GM12892 (cell line): ENCODE measurements at regions not wholly inside any gene's neighbourhood (a gene's known extent, or its start where the extent isn't known, plus 50 kb on each side); places are given as distances from the start of the nearest gene placed in this dataset.

Experiments
- DNase-seq: peaks from one replicate; pipeline ENCODE4 v3.0.0; 2011; ENCODE audit not compliant: insufficient read length
- FAIRE-seq: peaks from 2 replicates; lab custom pipeline; 2011; peaks lifted over from hg19 to GRCh38; lab: Jason Lieb, UNC
- POLR2A ChIP-seq: IDR thresholded peaks from 2 replicates; pipeline ENCODE4 v1.6.1; 2011; ENCODE audit warnings: low read depth, low read length, control low read depth
- POLR2AphosphoS5 ChIP-seq: IDR thresholded peaks from 2 replicates; pipeline ENCODE4 v1.6.1; 2011; ENCODE audit warnings: low read depth, low read length, control low read depth
- TAF1 ChIP-seq: IDR thresholded peaks from 2 replicates; pipeline ENCODE4 v1.6.1; 2011; ENCODE audit warnings: low read depth, mild to moderate bottlenecking, control low read depth, low read length, borderline replicate concordance

- no peak for FAIRE-seq
- DNase-seq: no peak
- TF ChIP-seq POLR2A (no peak), TAF1 (no peak), POLR2AphosphoS5 (no peak)
These were observed 592.1 kb upstream of the GBE1 start for GRCh38 chr3:82353306-82354171.

DNA sequence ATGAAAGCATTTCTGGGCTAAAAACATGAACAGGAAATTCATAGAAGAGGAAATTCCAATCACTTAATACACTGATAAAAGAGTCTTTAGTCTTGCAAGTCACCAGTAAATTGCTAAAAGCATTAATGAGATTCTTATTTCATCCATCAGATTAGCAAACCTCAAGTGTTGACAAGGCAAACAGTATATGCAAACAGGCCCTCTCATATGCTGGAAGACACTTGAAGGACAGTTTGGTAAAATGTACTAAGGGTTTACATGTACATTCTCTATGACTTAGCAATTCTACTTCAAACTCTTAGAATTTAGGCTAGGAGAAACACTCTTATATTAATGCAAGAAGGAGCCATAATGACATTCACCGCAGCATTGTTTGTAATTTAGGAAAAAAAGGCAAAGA, 586.1 kb upstream of the GBE1 start:
- DNase-seq (no peak), FAIRE-seq (no peak)
- no peak for TF ChIP-seq TAF1
- no peak for TF ChIP-seq POLR2A
- TF ChIP-seq POLR2AphosphoS5: no peak

- DNase-seq (no peak), FAIRE-seq (no peak)
- no peak for TF ChIP-seq POLR2A
- no peak for TF ChIP-seq POLR2AphosphoS5
- no peak for TF ChIP-seq TAF1
These were observed 581.1 kb upstream of the GBE1 start for GRCh38 chr3:82342521-82342920.

- DNase-seq: no peak
- TF ChIP-seq POLR2AphosphoS5 (no peak), TAF1 (no peak), POLR2A (no peak)
- FAIRE-seq: no peak
These were observed 567.9 kb upstream of the GBE1 start for GRCh38 chr3:82329300-82329699.

DNA sequence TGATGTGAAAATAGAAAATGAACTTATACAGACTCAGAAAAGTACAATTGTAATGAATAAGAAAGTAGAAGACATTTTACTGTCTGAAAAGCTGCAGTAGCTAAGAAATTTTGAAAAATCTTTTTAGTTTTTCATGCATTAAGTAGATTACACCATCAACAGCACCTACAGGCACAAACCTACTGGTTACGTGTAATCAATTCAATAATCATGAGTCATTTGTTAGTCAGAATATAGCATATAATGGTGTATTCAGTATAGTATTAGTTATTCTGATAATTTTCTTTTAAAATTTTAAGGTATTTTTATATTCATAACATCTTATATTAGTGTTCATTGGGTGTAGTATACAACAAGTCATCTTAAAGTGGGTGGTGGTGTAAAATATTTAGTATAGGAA, 550.5 kb upstream of the GBE1 start:
- TF ChIP-seq TAF1 (no peak), POLR2A (no peak), POLR2AphosphoS5 (no peak)
- FAIRE-seq (no peak), DNase-seq (no peak)

GRCh38 chr3:82308755-82309154, 547.3 kb upstream of the GBE1 start:
- FAIRE-seq: no peak
- DNase-seq: no peak
- no peak for TF ChIP-seq POLR2AphosphoS5
- no peak for TF ChIP-seq TAF1
- TF ChIP-seq POLR2A: no peak

DNA sequence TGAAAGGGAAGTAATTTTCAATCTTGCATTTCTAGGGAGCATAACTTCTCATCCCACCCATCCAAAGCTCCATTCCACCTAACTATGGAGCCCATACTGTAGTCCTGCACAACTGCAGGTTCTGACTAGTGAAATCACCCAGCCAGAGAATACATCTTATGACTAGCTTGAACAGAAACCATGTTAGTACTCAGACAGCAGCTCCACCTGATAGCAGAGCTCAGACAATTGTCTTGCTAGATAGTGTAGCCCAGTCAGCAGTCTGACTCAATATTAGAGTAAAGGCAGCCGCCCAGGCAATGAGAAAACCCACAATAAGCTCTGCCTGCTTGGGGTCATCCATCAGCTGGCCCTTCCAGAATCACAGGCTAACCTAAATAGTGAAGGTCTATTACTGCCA, 544.7 kb upstream of the GBE1 start:
- TF ChIP-seq POLR2AphosphoS5: no peak
- TF ChIP-seq POLR2A: no peak
- no peak for TF ChIP-seq TAF1
- DNase-seq (no peak), FAIRE-seq (no peak)

DNA sequence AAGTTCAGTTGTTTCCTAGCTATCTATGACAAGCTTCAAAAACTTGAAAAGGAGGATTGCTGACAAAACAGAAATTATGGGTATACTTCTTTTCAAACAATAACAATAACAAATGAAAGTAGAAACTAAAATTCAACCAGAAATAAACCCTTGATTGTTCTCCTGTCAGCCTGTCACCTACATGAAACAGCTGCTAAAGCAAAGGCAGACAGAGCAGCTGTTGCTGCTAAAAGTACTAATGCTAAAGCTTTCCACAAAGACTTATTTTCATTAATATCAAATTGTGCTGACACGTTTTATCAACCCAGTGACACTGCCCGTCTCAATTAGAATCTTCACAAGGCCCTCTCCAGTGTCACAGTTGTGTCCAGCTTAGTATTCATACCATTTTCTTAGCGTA, 533.2 kb upstream of the GBE1 start:
- FAIRE-seq (no peak), DNase-seq (no peak)
- TF ChIP-seq TAF1 (no peak), POLR2A (no peak), POLR2AphosphoS5 (no peak)

- no peak for TF ChIP-seq TAF1
- no peak for TF ChIP-seq POLR2AphosphoS5
- no peak for TF ChIP-seq POLR2A
- FAIRE-seq (no peak), DNase-seq (no peak)
These were observed 532.4 kb upstream of the GBE1 start for GRCh38 chr3:82293867-82294266.

GRCh38 chr3:82293435-82293834, 532.0 kb upstream of the GBE1 start:
- DNase-seq: no peak
- TF ChIP-seq TAF1 (no peak), POLR2A (no peak), POLR2AphosphoS5 (no peak)
- no peak for FAIRE-seq

- no peak for FAIRE-seq
- no peak for DNase-seq
- TF ChIP-seq TAF1: no peak
- no peak for TF ChIP-seq POLR2AphosphoS5
- no peak for TF ChIP-seq POLR2A
These were observed 526.1 kb upstream of the GBE1 start for GRCh38 chr3:82287562-82287961.

DNA sequence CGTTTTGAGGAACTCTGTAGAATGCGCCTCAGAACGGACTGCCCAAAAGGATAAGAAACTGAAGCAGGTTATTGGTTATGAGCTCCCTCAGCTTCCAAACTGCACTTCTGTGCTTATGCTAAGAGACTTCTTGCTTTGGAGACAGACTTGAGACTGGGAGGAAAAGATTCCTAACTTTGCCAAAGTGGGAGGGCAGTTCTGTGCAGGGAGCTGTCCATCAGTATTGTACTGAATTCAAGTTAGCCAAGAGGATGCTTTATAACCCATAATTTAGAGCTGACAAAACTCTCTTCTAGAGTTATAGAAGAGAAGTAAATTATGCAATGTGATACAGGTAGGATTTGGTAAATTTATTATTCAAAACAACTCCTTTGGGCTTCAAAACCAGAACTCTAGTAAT, 519.8 kb upstream of the GBE1 start:
- DNase-seq: no peak
- no peak for FAIRE-seq
- TF ChIP-seq POLR2A (no peak), TAF1 (no peak), POLR2AphosphoS5 (no peak)

- FAIRE-seq: no peak
- TF ChIP-seq POLR2A: no peak
- no peak for TF ChIP-seq POLR2AphosphoS5
- TF ChIP-seq TAF1: no peak
These were observed 515.5 kb upstream of the GBE1 start for GRCh38 chr3:82276992-82277391.

DNA sequence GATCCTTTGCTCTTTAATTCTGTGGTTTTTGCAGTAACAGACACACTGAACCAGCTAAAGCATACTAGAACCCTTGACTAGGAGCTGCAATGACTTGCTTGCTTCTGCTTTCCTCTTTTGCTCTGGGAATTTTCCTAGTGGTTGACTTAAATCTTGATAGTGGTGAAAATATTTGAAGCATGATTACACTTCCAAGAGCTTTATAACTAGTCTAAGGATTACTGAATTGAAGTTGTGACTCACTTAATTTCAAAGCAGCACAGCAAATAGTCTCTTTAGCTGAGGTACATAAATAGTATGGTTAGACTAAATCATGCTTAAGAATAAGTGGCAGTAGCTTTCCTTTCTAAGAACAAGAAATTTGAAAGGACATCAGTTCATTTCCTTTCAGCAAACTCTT, 513.5 kb upstream of the GBE1 start:
- no peak for FAIRE-seq
- TF ChIP-seq TAF1 (no peak), POLR2AphosphoS5 (no peak), POLR2A (no peak)
- DNase-seq: no peak

More at GRCh38 chr3:82276992-82277391, 515.5 kb upstream of the GBE1 start:
- no peak for DNase-seq
